Esophagus muscularis mucosa (tissue), 4 donors: ENCODE measurements at regions not wholly inside any gene's neighbourhood (a gene's known extent, or its start where the extent isn't known, plus 50 kb on each side); places are given as distances from the start of the nearest gene placed in this dataset.

Experiments
- DNase-seq: peaks from one replicate; pipeline ENCODE4 v3.0.0-alpha.2; 2017; ENCODE audit errors: extremely low spot score
- H3K27ac ChIP-seq, 4 donors: fragments of 200-600 bp; sonication (generic); replicated peaks in 1 of 4; 1 replicate in 3 of 4; 2 replicates in 1 of 4; pipeline ENCODE4 v1.5.1; 2016 to 2019; ENCODE audit warnings: mild to moderate bottlenecking in 1 of 4
- H3K27me3 ChIP-seq, 4 donors: fragments of 200-600 bp; sonication (generic); one replicate each; pipeline versions ENCODE4 v1.5.1 to v1.6.0; 2016 to 2019
- H3K36me3 ChIP-seq, 4 donors: fragments of 200-600 bp; sonication (generic); one replicate each; pipeline ENCODE4 v1.5.1; 2016 to 2019
- H3K4me1 ChIP-seq, 4 donors: fragments of 200-600 bp; sonication (generic); one replicate each; pipeline ENCODE4 v1.5.1; 2016 to 2019
- H3K4me3 ChIP-seq, 4 donors: fragments of 200-600 bp; sonication (generic); 1 replicate in 2 of 4; 2 replicates in 2 of 4; pipeline ENCODE4 v1.5.1; 2016 to 2019; ENCODE audit warnings: mild to moderate bottlenecking in 4 of 4, moderate library complexity in 1 of 4
- H3K9me3 ChIP-seq, 4 donors: fragments of 200-600 bp; sonication (generic); 1 replicate in 3 of 4; 2 replicates in 1 of 4; pipeline ENCODE4 v1.5.1; 2016 to 2019
- EP300 ChIP-seq: sonication (generic); formaldehyde crosslinking; IDR thresholded peaks from one replicate; pipeline ENCODE4 v1.6.1; 2017; ENCODE audit warnings: antibody characterized with exemption
- POLR2A ChIP-seq: fragments of 450-650 bp; IDR thresholded peaks from one replicate; pipeline ENCODE4 v1.6.1; 2017; ENCODE audit warnings: antibody characterized with exemption, moderate library complexity, mild to moderate bottlenecking, low read depth
- POLR2AphosphoS5 ChIP-seq, 2 donors: sonication (generic); formaldehyde crosslinking; IDR thresholded peaks; one replicate each; pipeline ENCODE4 v1.6.1; 2017; ENCODE audit warnings: antibody characterized with exemption in 2 of 2
- WGBS: methylation state at CpG from one replicate; pipeline ENCODE4 v1.1.5; 2018; 5-methylcytosine and 5-hydroxymethylcytosine counted together
- intact Hi-C: fragments of 100-400 bp; cut with DNase I; formaldehyde crosslinking; loops from one replicate; pipeline ENCODE4 v1.15.1; 2023
- TF ChIP-seq, protein P1 (sequence below), 3 experiments: fragments of 200-600 bp in 2 of 3; fragments of 450-650 bp in 1 of 3; sonication (generic) in 2 of 3; IDR thresholded peaks; one replicate each; pipeline ENCODE4 v1.5.1; 2017 to 2019; ENCODE audit warnings: antibody characterized with exemption in 3 of 3, mild to moderate bottlenecking in 2 of 3, moderate library complexity in 1 of 3

DNA sequence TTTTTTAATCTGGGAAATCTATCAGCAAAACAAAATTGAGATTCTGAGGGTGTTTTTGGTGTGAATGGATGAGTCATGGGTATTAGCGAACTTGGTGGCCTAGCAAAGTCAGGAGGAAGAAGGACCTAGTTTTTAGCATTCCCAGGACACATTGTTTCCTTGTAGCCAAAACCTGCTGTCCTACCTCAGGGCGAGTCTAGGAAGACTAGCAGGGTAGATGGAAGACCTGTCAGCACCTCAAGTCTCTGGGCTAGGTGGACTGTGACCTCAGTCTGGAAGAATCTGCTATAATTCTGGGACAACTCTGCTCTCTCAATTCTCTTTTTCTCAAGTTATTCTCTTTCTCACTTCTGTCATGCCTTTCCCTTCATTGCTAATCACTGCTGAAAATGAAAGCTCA, 1399.3 kb upstream of the LRRTM1 start:
- TF ChIP-seq EP300 (no peak), POLR2A (no peak), POLR2AphosphoS5 (IDR thresholded peaks at IDR 0.05) (no peak)
- TF ChIP-seq, protein P1, sequence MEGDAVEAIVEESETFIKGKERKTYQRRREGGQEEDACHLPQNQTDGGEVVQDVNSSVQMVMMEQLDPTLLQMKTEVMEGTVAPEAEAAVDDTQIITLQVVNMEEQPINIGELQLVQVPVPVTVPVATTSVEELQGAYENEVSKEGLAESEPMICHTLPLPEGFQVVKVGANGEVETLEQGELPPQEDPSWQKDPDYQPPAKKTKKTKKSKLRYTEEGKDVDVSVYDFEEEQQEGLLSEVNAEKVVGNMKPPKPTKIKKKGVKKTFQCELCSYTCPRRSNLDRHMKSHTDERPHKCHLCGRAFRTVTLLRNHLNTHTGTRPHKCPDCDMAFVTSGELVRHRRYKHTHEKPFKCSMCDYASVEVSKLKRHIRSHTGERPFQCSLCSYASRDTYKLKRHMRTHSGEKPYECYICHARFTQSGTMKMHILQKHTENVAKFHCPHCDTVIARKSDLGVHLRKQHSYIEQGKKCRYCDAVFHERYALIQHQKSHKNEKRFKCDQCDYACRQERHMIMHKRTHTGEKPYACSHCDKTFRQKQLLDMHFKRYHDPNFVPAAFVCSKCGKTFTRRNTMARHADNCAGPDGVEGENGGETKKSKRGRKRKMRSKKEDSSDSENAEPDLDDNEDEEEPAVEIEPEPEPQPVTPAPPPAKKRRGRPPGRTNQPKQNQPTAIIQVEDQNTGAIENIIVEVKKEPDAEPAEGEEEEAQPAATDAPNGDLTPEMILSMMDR (IDR thresholded peaks at IDR 0.05) = no peak
- DNase-seq = no peak
- intact Hi-C loops = no loop called here
- Histone ChIP-seq H3K4me1 (no peaks in the 10 kb centered on the region), H3K36me3 (no peaks in the 10 kb centered on the region), H3K27ac (no peak overlapping the region), H3K27me3 (no peaks in the 10 kb centered on the region), H3K4me3 (no peak overlapping the region), H3K9me3 (no peaks in the 10 kb centered on the region)
- 86% methylated on average over 2 of the region's 2 CpGs for WGBS

DNA sequence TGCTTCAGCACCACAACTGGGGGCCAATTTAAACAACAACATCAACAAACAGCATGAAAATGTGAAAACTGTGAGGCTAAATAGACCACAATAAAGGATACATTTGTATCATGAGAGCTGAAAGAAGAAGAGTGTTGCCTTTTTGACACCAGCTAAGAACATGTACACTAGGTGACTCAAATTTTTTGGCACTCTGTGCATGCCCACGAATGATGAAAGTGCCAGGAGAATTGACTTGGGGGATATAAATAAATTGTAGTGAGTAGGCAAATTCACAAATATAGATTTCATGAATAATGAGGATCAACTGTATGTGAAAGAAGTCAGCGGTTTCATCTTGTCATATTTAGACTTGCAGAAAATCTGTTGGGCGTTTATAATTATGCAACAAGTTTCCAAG, 1388.0 kb upstream of the LRRTM1 start:
- Histone ChIP-seq H3K4me3 (no peak overlapping the region), H3K27ac (no peak overlapping the region), H3K9me3 (no peaks in the 10 kb centered on the region), H3K36me3 (no peaks in the 10 kb centered on the region), H3K4me1 (no peaks in the 10 kb centered on the region), H3K27me3 (no peaks in the 10 kb centered on the region)
- 76% methylated on average over 3 of the region's 3 CpGs for WGBS
- intact Hi-C loops = no loop called here
- no peak for DNase-seq
- no peak for TF ChIP-seq POLR2A

DNA sequence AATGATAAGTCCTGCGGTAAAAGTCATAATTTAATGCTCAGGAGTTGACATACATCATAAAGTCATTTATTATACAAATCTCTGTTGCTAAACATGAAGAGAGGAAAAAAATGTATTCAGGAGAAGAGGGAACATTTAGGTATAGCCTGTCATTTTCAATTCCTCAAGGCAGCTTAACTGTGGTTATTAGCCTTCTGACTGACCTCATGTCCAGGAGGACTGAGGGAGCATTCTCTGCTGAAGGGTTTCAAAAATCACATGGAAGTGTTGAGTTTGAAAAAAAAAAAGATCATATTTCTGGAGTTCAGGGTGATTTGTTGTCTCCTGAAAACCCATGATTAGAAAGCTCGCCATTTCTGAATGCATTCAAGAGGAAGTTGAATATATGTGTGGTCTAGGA, 1371.1 kb upstream of the LRRTM1 start:
- intact Hi-C loops = no loop called here
- 68% methylated on average over 2 of the region's 2 CpGs for WGBS
- Histone ChIP-seq H3K27ac (no peak overlapping the region), H3K4me1 (peaks cover 0 to 7% (median 0%) of the 10 kb centered on the region in 4 donors), H3K36me3 (no peaks in the 10 kb centered on the region), H3K4me3 (no peak overlapping the region), H3K27me3 (no peaks in the 10 kb centered on the region), H3K9me3 (no peaks in the 10 kb centered on the region)
- no peak for TF ChIP-seq POLR2AphosphoS5 (IDR thresholded peaks at IDR 0.05)
- TF ChIP-seq, protein P1 (IDR thresholded peaks at IDR 0.05) = no peak
- no peak for TF ChIP-seq POLR2A
- no peak for TF ChIP-seq EP300
- no peak for DNase-seq

DNA sequence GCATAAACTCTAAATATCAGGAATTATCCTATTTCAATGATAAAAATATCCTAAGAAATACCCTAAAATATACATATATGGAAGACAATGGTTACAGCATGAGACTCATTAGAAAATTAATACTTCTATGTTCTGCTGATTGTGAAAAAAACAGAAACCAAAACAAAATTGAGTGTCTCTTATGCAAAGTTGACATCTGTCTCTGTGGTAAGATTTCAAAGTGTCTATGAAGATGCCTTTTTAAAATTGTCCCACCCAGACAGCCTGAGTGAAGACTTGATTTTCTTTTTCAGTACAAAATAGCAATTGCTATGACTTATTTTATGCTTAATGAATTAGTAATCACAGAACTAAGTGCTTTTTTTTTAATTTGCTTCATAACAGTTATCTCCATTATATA, 1368.4 kb upstream of the LRRTM1 start:
- H3K4me3 ChIP-seq = no peak overlapping the region
- no peak overlapping the region for H3K27ac ChIP-seq
- no peak for DNase-seq
- H3K4me1 ChIP-seq = peaks cover 0 to 7% (median 0%) of the 10 kb centered on the region in 4 donors
- TF ChIP-seq, protein P1 (IDR thresholded peaks at IDR 0.05) = no peak
- TF ChIP-seq EP300 (no peak), POLR2A (no peak), POLR2AphosphoS5 (IDR thresholded peaks at IDR 0.05) (no peak)
- intact Hi-C loops = no loop called here
- no peaks in the 10 kb centered on the region for H3K27me3 ChIP-seq
- no peaks in the 10 kb centered on the region for H3K36me3 ChIP-seq
- H3K9me3 ChIP-seq = no peaks in the 10 kb centered on the region

DNA sequence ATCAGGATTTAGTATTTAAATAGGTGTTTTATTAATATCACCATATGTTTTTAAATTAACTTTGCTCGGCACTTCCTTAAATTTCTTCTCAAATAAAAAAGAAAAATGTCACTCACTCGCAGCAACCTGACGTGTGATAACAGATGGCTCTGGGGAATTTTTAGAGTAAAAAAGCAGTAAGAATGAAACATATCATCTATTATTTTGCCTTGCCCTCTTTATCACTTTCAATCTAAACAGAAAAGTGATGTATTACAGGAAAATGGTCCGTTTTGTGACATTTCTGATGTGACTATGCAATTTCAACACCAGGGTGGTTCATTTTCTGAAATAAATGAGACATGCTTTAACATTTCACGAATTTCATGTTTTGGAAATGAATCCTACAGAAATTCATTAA, 1368.0 kb upstream of the LRRTM1 start:
- intact Hi-C loops = no loop called here
- no peaks in the 10 kb centered on the region for H3K9me3 ChIP-seq
- H3K4me3 ChIP-seq = no peak overlapping the region
- H3K4me1 ChIP-seq = peaks cover 0 to 7% (median 0%) of the 10 kb centered on the region in 4 donors
- 61% methylated on average over 5 of the region's 5 CpGs for WGBS
- TF ChIP-seq POLR2AphosphoS5 (IDR thresholded peaks at IDR 0.05) (no peak), POLR2A (no peak)
- no peaks in the 10 kb centered on the region for H3K36me3 ChIP-seq
- H3K27ac ChIP-seq = no peak overlapping the region
- DNase-seq = no peak
- H3K27me3 ChIP-seq = no peaks in the 10 kb centered on the region

DNA sequence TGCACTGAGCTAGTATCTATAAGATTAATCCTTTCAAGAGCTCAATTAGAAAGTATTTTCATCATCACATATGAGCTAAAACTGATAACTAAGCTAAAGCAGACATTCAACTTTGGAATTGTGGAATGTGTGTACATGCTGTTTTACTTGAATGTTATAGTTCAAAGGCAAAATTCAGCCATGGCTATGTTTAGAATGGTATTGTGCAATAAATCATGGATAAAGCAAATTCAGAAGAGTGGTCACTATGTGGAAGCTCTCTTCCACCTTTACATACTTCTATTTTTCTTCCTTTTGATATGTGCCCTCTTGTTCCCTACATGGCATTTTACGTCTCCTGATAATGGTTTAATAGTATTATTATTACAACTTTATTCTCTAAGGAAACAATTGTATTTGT, 1366.3 kb upstream of the LRRTM1 start:
- Histone ChIP-seq H3K4me1 (peaks cover 0 to 7% (median 0%) of the 10 kb centered on the region in 4 donors), H3K9me3 (no peaks in the 10 kb centered on the region), H3K4me3 (no peak overlapping the region), H3K36me3 (no peaks in the 10 kb centered on the region), H3K27ac (no peak overlapping the region), H3K27me3 (no peaks in the 10 kb centered on the region)
- DNase-seq = no peak
- intact Hi-C loops = no loop called here
- 62% methylated on average over 1 of the region's 1 CpG for WGBS
- TF ChIP-seq POLR2AphosphoS5 (IDR thresholded peaks at IDR 0.05) = no peak
